DND-41 (cell line): ENCODE measurements at regions not wholly inside any gene's neighbourhood (a gene's known extent, or its start where the extent isn't known, plus 50 kb on each side); places are given as distances from the start of the nearest gene placed in this dataset.

Experiments
- EZH2 ChIP-seq: IDR thresholded peaks from 3 replicates; pipeline ENCODE4 v1.6.1; 2012; ENCODE audit warnings: borderline replicate concordance, low read depth, mild to moderate bottlenecking, moderate library complexity, low read length, inconsistent platforms; ENCODE audit not compliant: severe bottlenecking
- TF ChIP-seq, protein P1 (sequence below): IDR thresholded peaks from 2 replicates; pipeline ENCODE4 v1.5.1; 2012; ENCODE audit warnings: borderline replicate concordance, low read length, moderate library complexity, mild to moderate bottlenecking; ENCODE audit not compliant: poor library complexity, severe bottlenecking; ENCODE audit errors: extremely low read depth

DNA sequence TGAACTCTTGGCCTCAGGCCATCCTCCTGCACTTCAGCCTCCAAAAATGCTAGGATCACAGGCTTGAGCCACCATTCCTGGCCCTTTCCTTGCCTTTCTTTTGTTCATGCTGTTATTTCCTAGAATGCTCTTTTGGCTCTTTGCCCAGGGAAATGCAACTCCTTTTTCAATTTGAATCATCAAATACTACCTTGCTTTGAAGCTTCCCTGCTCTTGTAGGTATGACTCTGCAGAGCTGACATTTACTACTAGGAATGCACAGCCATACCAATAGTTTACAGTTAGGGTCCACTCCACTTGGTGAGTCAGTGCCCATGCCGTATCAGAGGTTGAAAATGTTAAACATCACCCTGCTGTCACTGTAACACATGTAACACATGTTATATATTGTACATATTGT, 107.0 kb upstream of the CRY1 start:
- TF ChIP-seq, protein P1, sequence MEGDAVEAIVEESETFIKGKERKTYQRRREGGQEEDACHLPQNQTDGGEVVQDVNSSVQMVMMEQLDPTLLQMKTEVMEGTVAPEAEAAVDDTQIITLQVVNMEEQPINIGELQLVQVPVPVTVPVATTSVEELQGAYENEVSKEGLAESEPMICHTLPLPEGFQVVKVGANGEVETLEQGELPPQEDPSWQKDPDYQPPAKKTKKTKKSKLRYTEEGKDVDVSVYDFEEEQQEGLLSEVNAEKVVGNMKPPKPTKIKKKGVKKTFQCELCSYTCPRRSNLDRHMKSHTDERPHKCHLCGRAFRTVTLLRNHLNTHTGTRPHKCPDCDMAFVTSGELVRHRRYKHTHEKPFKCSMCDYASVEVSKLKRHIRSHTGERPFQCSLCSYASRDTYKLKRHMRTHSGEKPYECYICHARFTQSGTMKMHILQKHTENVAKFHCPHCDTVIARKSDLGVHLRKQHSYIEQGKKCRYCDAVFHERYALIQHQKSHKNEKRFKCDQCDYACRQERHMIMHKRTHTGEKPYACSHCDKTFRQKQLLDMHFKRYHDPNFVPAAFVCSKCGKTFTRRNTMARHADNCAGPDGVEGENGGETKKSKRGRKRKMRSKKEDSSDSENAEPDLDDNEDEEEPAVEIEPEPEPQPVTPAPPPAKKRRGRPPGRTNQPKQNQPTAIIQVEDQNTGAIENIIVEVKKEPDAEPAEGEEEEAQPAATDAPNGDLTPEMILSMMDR = no peak
- no peak for TF ChIP-seq EZH2
